Adrenal gland (tissue), 5 donors: ENCODE measurements at regions not wholly inside any gene's neighbourhood (a gene's known extent, or its start where the extent isn't known, plus 50 kb on each side); places are given as distances from the start of the nearest gene placed in this dataset.

Experiments
- POLR2A ChIP-seq, 2 donors: fragments of 450-650 bp; IDR thresholded peaks; one replicate each; pipeline ENCODE4 v1.6.1; 2017; ENCODE audit warnings: antibody characterized with exemption in 2 of 2, mild to moderate bottlenecking in 2 of 2, moderate library complexity in 1 of 2
- TF ChIP-seq, protein P1 (sequence below), 6 experiments: fragments of 450-650 bp in 4 of 6; fragments of 200-600 bp in 2 of 6; sonication (generic) in 1 of 6; IDR thresholded peaks; 1 replicate in 5 of 6; 2 replicates in 1 of 6; pipeline versions ENCODE4 v1.5.1 to v1.8.0; 2016 to 2021; ENCODE audit warnings: antibody characterized with exemption in 6 of 6, mild to moderate bottlenecking in 2 of 6, moderate library complexity in 1 of 6
- donor health status: DM: no; HTN: no; CAD: no.

DNA sequence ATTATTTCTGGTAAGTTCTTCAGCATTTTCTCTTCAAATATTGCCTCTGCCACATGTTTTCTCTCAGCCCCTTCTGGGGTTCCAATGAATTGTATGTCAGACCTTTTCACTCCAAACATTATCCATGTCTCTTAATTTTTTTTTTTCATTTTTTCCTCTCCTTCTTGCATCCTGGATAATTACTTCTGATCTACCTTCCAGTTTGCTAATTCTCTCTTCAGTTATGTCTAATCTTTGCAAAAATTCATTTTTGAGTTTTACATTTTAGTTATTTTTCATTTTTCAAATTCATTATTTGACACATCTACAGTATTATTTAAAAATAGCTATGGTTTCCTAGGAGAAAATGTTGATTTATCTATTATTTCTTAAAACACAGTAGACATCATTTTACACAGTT, 271.7 kb downstream of the TFAP2B start:
- TF ChIP-seq, protein P1, sequence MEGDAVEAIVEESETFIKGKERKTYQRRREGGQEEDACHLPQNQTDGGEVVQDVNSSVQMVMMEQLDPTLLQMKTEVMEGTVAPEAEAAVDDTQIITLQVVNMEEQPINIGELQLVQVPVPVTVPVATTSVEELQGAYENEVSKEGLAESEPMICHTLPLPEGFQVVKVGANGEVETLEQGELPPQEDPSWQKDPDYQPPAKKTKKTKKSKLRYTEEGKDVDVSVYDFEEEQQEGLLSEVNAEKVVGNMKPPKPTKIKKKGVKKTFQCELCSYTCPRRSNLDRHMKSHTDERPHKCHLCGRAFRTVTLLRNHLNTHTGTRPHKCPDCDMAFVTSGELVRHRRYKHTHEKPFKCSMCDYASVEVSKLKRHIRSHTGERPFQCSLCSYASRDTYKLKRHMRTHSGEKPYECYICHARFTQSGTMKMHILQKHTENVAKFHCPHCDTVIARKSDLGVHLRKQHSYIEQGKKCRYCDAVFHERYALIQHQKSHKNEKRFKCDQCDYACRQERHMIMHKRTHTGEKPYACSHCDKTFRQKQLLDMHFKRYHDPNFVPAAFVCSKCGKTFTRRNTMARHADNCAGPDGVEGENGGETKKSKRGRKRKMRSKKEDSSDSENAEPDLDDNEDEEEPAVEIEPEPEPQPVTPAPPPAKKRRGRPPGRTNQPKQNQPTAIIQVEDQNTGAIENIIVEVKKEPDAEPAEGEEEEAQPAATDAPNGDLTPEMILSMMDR (IDR thresholded peaks at IDR 0.05), result no peak
- TF ChIP-seq POLR2A (IDR thresholded peaks at IDR 0.05), result no peak
